T-cell (primary cell): ENCODE measurements at regions not wholly inside any gene's neighbourhood (a gene's known extent, or its start where the extent isn't known, plus 50 kb on each side); places are given as distances from the start of the nearest gene placed in this dataset.

Source experiments
- ATAC-seq, 4 experiments: fragments of 200-7000 bp in 3 of 4; fragments of 150-1000 bp in 1 of 4; cut with Tn5 transposase; replicated peaks in 1 of 4; 1 replicate in 3 of 4; 2 replicates in 1 of 4; pipeline ENCODE4 v1.10.0; 2021; ENCODE audit warnings: moderate library complexity in 3 of 4, mild to moderate bottlenecking in 2 of 4, moderate number of reproducible peaks in 1 of 4
- CTCF ChIA-PET, 2 donors: fragments of 300-600 bp; sonication (Branson Sonifier 250); formaldehyde crosslinking; loops; one replicate each; lab custom pipeline; 2022; ENCODE audit warnings: antibody characterized with exemption in 2 of 2; lab: Charles Lee
- POLR2A ChIA-PET, 2 donors: fragments of 300-600 bp; sonication (Branson Sonifier 250); formaldehyde crosslinking; loops; one replicate each; lab custom pipeline; 2022; ENCODE audit warnings: antibody characterized with exemption in 2 of 2; lab: Charles Lee
- DNase-seq, 35 experiments: peaks; one replicate each; pipeline versions ENCODE4 v3.0.0 to v3.0.0-alpha.2; 2013 to 2023
- H3K27ac ChIP-seq: one replicate; pipeline ENCODE4 v1.5.1; 2013; ENCODE audit warnings: low read length
- H3K27me3 ChIP-seq, 2 experiments: replicated peaks in 1 of 2; 1 replicate in 1 of 2; 2 replicates in 1 of 2; pipeline versions ENCODE4 v1.6.1 to v1.7.0; 2013; ENCODE audit warnings: low read length in 1 of 2, mixed read lengths in 1 of 2; ENCODE audit not compliant: control insufficient read depth in 2 of 2, insufficient read depth in 2 of 2; ENCODE audit errors: extremely low read depth in 1 of 2
- H3K36me3 ChIP-seq, 2 donors: 1 replicate in 1 of 2; 2 replicates in 1 of 2; pipeline versions ENCODE4 v1.6.1 to v1.7.0; 2013; ENCODE audit warnings: low read length in 1 of 2; ENCODE audit not compliant: control insufficient read depth in 2 of 2, insufficient read depth in 1 of 2; ENCODE audit errors: extremely low read depth in 1 of 2
- H3K4me1 ChIP-seq, 2 experiments: 1 replicate in 1 of 2; 2 replicates in 1 of 2; pipeline versions ENCODE4 v1.6.1 to v1.7.0; 2013; ENCODE audit warnings: low read length in 2 of 2, mixed read lengths in 1 of 2; ENCODE audit not compliant: insufficient read depth in 2 of 2, control insufficient read depth in 1 of 2; ENCODE audit errors: extremely low read depth in 1 of 2
- H3K4me3 ChIP-seq, 2 donors: 1 replicate in 1 of 2; 2 replicates in 1 of 2; pipeline versions ENCODE4 v1.5.1 to v1.7.0; 2013; ENCODE audit warnings: mild to moderate bottlenecking in 2 of 2, low read length in 1 of 2, moderate library complexity in 1 of 2; ENCODE audit not compliant: control insufficient read depth in 1 of 2; ENCODE audit errors: extremely low read depth in 1 of 2
- H3K9me3 ChIP-seq: 2 replicates; pipeline ENCODE4 v1.7.0; 2013
- H3K27ac Mint-ChIP-seq, 2 donors: one replicate each; pipeline ENCODE4 v1.8.0; 2020 to 2021; ENCODE audit warnings: mild to moderate bottlenecking in 2 of 2, mixed read lengths in 2 of 2
- H3K27me3 Mint-ChIP-seq, 2 donors: one replicate each; pipeline ENCODE4 v1.8.0; 2021 to 2022; ENCODE audit warnings: mixed read lengths in 2 of 2
- H3K36me3 Mint-ChIP-seq: one replicate; pipeline ENCODE4 v1.8.0; 2021; ENCODE audit warnings: mixed read lengths
- H3K4me1 Mint-ChIP-seq, 3 donors: one replicate each; pipeline ENCODE4 v1.8.0; 2020 to 2022; ENCODE audit warnings: mixed read lengths in 3 of 3, mild to moderate bottlenecking in 1 of 3
- H3K4me3 Mint-ChIP-seq, 3 donors: one replicate each; pipeline ENCODE4 v1.8.0; 2020 to 2022; ENCODE audit warnings: mild to moderate bottlenecking in 3 of 3, mixed read lengths in 3 of 3, moderate library complexity in 3 of 3
- H3K9me3 Mint-ChIP-seq, 3 donors: one replicate each; pipeline ENCODE4 v1.8.0; 2020 to 2022; ENCODE audit warnings: mixed read lengths in 3 of 3
- WGBS: methylation state at CpG from one replicate; pipeline ENCODE4 v1.1.5; 2013; ENCODE audit warnings: missing lambda C conversion rate; ENCODE audit not compliant: insufficient coverage; 5-methylcytosine and 5-hydroxymethylcytosine counted together

DNA sequence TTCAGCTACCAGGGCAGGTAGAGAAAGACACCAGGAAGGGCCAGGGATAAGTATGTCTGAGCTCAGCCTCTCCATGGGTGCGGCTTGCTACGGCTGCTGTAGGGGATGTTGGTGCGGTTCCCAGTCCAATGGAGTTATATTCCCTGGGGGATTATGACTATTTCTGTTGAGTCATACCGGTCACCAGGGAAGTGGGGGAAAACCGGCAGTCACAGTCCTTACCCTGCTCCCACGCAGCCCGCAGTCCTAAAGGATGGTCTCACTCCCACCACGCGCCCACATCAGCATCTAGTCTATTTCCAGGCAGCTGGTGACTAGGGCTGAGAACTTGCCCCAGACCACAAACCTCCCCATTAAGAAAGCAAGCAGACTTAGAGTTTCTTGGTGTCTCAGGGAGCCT is 191.6 kb downstream of the VEGFC start:
- Mint-ChIP-seq H3K4me1 (no peaks in the 10 kb centered on the region), H3K4me3 (no peak overlapping the region), H3K27me3 (no peaks in the 10 kb centered on the region), H3K27ac (no peak overlapping the region), H3K9me3 (peaks cover 0 to 8% (median 2%) of the 10 kb centered on the region in 3 donors), H3K36me3 (no peaks in the 10 kb centered on the region)
- H3K9me3 ChIP-seq = no peaks in the 10 kb centered on the region
- no CpG with 5 or more reads among the region's 9 CpGs for WGBS
- H3K36me3 ChIP-seq = no peaks in the 10 kb centered on the region
- H3K27me3 ChIP-seq = no peaks in the 10 kb centered on the region
- DNase-seq = no peak
- H3K27ac ChIP-seq = no peak overlapping the region
- ChIA-PET POLR2A (no interaction called here), CTCF (no interaction called here)
- no peaks in the 10 kb centered on the region for H3K4me1 ChIP-seq
- ATAC-seq = no peak
- no peak overlapping the region for H3K4me3 ChIP-seq

DNA sequence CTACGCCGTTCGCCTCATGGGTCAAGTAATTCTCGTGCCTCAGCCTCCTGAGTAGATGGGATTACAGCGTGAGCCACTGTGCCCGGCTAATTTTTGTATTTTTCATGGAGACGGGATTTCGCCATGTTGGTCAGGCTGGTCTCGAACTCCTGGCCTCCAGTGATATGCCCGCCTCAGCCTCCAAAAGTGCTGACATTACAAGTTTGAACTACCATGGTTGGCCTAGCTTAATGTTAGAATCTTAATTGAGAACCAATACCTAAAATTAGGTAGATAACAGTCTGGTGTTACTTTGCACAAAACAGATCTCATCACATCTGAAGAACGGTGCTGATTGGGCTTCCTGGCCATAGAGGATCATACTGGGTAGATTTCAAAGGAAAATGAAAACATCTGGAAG is 184.9 kb downstream of the VEGFC start:
- ATAC-seq = no peak
- H3K9me3 ChIP-seq = no peaks in the 10 kb centered on the region

DNA sequence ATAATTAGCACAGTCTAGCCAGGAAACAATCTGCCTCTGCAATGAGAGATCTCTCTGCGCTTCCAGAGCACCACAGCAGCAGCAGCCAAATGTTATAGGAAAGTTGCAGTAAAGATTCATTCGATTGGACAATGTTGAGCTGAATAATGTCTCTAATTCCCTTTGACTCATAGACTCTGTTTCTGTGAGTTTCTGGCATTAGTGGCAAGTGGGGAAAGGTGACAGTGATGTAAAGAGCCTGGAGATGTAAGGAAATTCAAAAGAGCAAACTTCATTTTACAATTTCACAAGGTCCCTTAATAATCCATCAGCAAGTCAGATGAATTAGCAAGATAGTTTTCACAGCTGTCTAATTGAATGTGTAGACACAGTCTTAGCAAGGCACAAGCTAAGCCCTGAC is 184.4 kb downstream of the VEGFC start:
- H3K36me3 Mint-ChIP-seq = no peaks in the 10 kb centered on the region
- POLR2A ChIA-PET = no interaction called here

More for the DNA sequence above, 184.9 kb downstream of the VEGFC start:
- H3K9me3 Mint-ChIP-seq = peaks cover 5 to 17% (median 8%) of the 10 kb centered on the region in 3 donors
- no peaks in the 10 kb centered on the region for H3K4me1 Mint-ChIP-seq
- H3K36me3 Mint-ChIP-seq = no peaks in the 10 kb centered on the region
- Histone ChIP-seq H3K27ac (no peak overlapping the region), H3K4me1 (no peaks in the 10 kb centered on the region), H3K4me3 (no peak overlapping the region), H3K36me3 (no peaks in the 10 kb centered on the region), H3K27me3 (no peaks in the 10 kb centered on the region)
- no peaks in the 10 kb centered on the region for H3K27me3 Mint-ChIP-seq
- 90% methylated on average over 8 of the region's 11 CpGs for WGBS
- no peak overlapping the region for H3K27ac Mint-ChIP-seq
- no peak for DNase-seq
- no peak overlapping the region for H3K4me3 Mint-ChIP-seq
- CTCF ChIA-PET = no interaction called here
- POLR2A ChIA-PET = no interaction called here

DNA sequence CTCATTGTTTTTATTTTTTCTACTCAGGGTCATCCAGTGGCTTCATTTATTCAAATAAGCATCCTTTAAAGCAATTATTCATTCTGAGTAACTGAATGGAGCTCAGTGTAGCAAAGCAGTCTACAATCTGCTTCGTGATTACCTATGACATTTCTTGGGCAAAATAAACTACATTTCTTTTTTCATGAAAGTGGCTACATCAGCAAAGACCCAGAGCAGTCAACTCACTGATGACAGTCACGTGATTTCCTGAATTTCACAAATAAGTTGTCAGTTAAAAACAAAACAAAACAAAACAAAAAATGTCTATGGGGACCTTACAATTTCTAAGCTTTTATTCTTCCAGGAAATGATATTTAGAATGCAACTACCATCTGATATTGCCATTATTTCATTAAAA is 182.1 kb downstream of the VEGFC start:
- ATAC-seq (no peak), DNase-seq (no peak)
- no peak overlapping the region for H3K4me3 Mint-ChIP-seq
- no peaks in the 10 kb centered on the region for H3K27me3 ChIP-seq
- H3K27me3 Mint-ChIP-seq = no peaks in the 10 kb centered on the region
- CTCF ChIA-PET = no interaction called here
- 40% methylated on average over 1 of the region's 2 CpGs for WGBS
- H3K36me3 Mint-ChIP-seq = no peaks in the 10 kb centered on the region
- H3K36me3 ChIP-seq = no peaks in the 10 kb centered on the region
- no peak overlapping the region for H3K27ac ChIP-seq
- no peak overlapping the region for H3K27ac Mint-ChIP-seq
- POLR2A ChIA-PET = no interaction called here
- no peaks in the 10 kb centered on the region for H3K4me1 Mint-ChIP-seq
- H3K4me3 ChIP-seq = no peak overlapping the region
- no peaks in the 10 kb centered on the region for H3K4me1 ChIP-seq
- H3K9me3 ChIP-seq = no peaks in the 10 kb centered on the region
- H3K9me3 Mint-ChIP-seq = peaks cover 4 to 10% (median 8%) of the 10 kb centered on the region in 3 donors

More for the DNA sequence above, 184.4 kb downstream of the VEGFC start:
- Histone ChIP-seq H3K36me3 (no peaks in the 10 kb centered on the region), H3K4me3 (no peak overlapping the region), H3K9me3 (no peaks in the 10 kb centered on the region), H3K27me3 (no peaks in the 10 kb centered on the region), H3K27ac (no peak overlapping the region), H3K4me1 (no peaks in the 10 kb centered on the region)
- no peaks in the 10 kb centered on the region for H3K27me3 Mint-ChIP-seq
- H3K4me3 Mint-ChIP-seq = no peak overlapping the region
- CTCF ChIA-PET = no interaction called here
- DNase-seq (no peak), ATAC-seq (no peak)
- 67% methylated on average over 1 of the region's 2 CpGs for WGBS
- H3K9me3 Mint-ChIP-seq = peaks cover 5 to 13% (median 8%) of the 10 kb centered on the region in 3 donors
- no peak overlapping the region for H3K27ac Mint-ChIP-seq
- no peaks in the 10 kb centered on the region for H3K4me1 Mint-ChIP-seq

DNA sequence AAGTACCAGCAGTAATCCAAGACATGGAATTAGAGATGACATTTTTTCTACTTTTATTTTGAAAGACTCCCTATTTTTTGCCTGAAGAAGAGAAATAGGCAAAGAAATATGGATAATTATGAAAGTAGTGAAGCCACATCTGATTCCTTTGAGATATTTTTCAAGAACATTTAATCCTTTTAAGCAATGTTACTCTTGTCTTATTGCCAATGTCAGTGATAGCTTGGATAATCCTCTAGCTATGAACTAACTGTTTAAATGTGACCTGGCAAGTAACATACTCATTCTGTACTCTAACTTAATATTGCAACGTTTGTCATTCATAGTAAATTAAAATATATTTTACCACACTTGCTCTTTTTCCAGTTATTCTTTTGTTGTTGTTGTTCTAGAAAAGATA is 181.3 kb downstream of the VEGFC start:
- ChIA-PET CTCF (no interaction called here), POLR2A (no interaction called here)
- H3K4me1 Mint-ChIP-seq = no peaks in the 10 kb centered on the region
- H3K4me1 ChIP-seq = no peaks in the 10 kb centered on the region
- no peak overlapping the region for H3K4me3 ChIP-seq
- no peaks in the 10 kb centered on the region for H3K36me3 ChIP-seq
- ATAC-seq (no peak), DNase-seq (no peak)
- peaks cover 3 to 9% (median 8%) of the 10 kb centered on the region in 3 donors for H3K9me3 Mint-ChIP-seq
- no peaks in the 10 kb centered on the region for H3K36me3 Mint-ChIP-seq
- H3K27ac Mint-ChIP-seq = no peak overlapping the region
- H3K27me3 ChIP-seq = no peaks in the 10 kb centered on the region
- no peaks in the 10 kb centered on the region for H3K9me3 ChIP-seq
- H3K27ac ChIP-seq = no peak overlapping the region
- no peaks in the 10 kb centered on the region for H3K27me3 Mint-ChIP-seq
- no CpG with 5 or more reads among the region's 1 CpG for WGBS
- no peak overlapping the region for H3K4me3 Mint-ChIP-seq

DNA sequence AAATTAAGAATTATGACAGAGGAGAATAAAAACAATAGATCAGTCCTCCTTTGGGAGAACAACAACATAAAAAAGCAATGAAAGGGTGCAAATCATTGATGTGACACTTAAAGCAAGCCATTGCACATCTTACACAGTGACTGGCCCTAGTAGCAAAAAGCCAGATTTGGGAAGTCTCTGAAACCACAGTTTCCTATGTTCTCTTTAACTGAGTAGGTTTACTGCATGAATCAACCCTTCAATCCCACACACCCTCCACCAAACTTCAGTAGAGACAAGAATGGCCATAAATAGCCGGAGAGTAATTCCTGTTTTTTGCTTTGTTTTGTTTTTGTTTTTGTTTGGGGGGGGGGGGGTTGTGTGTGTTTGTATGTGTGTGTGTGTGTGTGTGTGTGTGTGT is 180.8 kb downstream of the VEGFC start:
- WGBS = no CpG with 5 or more reads among the region's 1 CpG
- H3K4me1 ChIP-seq = no peaks in the 10 kb centered on the region
- peaks cover 3 to 9% (median 8%) of the 10 kb centered on the region in 3 donors for H3K9me3 Mint-ChIP-seq
- no peaks in the 10 kb centered on the region for H3K27me3 Mint-ChIP-seq
- no peak overlapping the region for H3K4me3 Mint-ChIP-seq
- no peaks in the 10 kb centered on the region for H3K36me3 ChIP-seq
- H3K4me3 ChIP-seq = no peak overlapping the region
- no peak overlapping the region for H3K27ac Mint-ChIP-seq
- no peaks in the 10 kb centered on the region for H3K27me3 ChIP-seq
- no peak for DNase-seq
- CTCF ChIA-PET = no interaction called here
- H3K36me3 Mint-ChIP-seq = no peaks in the 10 kb centered on the region
- no peak overlapping the region for H3K27ac ChIP-seq
- no peak for ATAC-seq
- POLR2A ChIA-PET = no interaction called here
- H3K9me3 ChIP-seq = no peaks in the 10 kb centered on the region
- H3K4me1 Mint-ChIP-seq = no peaks in the 10 kb centered on the region

DNA sequence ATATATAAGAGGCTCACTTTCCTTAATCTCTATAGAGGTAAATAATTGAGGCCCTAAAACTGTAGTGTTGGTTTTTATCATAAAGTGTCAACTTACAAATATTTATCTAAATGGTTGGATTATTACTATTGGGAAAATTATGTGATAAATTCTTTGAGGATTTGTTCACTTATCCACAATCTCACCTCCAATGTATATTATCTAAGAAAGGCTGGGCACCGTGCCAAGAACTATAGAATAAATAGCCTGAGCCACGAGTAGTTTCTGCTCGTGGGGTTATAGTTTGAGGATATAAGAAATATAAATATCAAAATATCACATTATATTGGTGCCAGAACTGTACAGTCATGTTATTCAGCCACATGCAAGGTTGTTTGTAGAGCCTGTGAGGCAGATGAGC is 177.9 kb downstream of the VEGFC start:
- no peak overlapping the region for H3K4me3 Mint-ChIP-seq
- ChIA-PET CTCF (no interaction called here), POLR2A (interaction anchor here in 1 of 2 donors (0.7 kb wide), 1 partner anchor 904 kb away, joined by 5 read pairs; no protein-coding TSS in a partner anchor)
- Histone ChIP-seq H3K27ac (no peak overlapping the region), H3K4me3 (no peak overlapping the region), H3K27me3 (no peaks in the 10 kb centered on the region), H3K36me3 (no peaks in the 10 kb centered on the region), H3K9me3 (no peaks in the 10 kb centered on the region), H3K4me1 (no peaks in the 10 kb centered on the region)
- WGBS = no CpG with 5 or more reads among the region's 3 CpGs
- no peak for ATAC-seq
- no peaks in the 10 kb centered on the region for H3K36me3 Mint-ChIP-seq
- no peaks in the 10 kb centered on the region for H3K9me3 Mint-ChIP-seq
- no peak overlapping the region for H3K27ac Mint-ChIP-seq
- H3K27me3 Mint-ChIP-seq = peaks cover 0 to 2% of the 10 kb centered on the region in 2 donors
- no peak for DNase-seq
- H3K4me1 Mint-ChIP-seq = no peaks in the 10 kb centered on the region
